Breast epithelium (tissue), 4 donors: ENCODE measurements at regions not wholly inside any gene's neighbourhood (a gene's known extent, or its start where the extent isn't known, plus 50 kb on each side); places are given as distances from the start of the nearest gene placed in this dataset.
"Not testable (repeated sequence)": the region's sequence is repeated elsewhere in the genome, so short reads cannot be mapped to it uniquely, and the experiment has no call there.

Source experiments
- DNase-seq, 2 donors: peaks; one replicate each; pipeline ENCODE4 v3.0.0-alpha.2; 2019; ENCODE audit warnings: low spot score in 2 of 2
- H3K27ac ChIP-seq, 2 donors: fragments of 200-600 bp; sonication (generic) in 1 of 2; one replicate each; pipeline ENCODE4 v1.5.1; 2016 to 2019; ENCODE audit warnings: mild to moderate bottlenecking in 1 of 2
- H3K27me3 ChIP-seq, 2 donors: fragments of 200-600 bp; sonication (generic) in 1 of 2; one replicate each; pipeline versions ENCODE4 v1.5.1 to v1.6.0; 2017 to 2019; ENCODE audit warnings: control low read depth in 1 of 2, mild to moderate bottlenecking in 1 of 2
- H3K36me3 ChIP-seq: fragments of 200-600 bp; one replicate; pipeline ENCODE4 v1.5.1; 2019
- H3K4me1 ChIP-seq, 2 donors: fragments of 200-600 bp; sonication (generic); one replicate each; pipeline ENCODE4 v1.5.1; 2016 to 2019; ENCODE audit warnings: control low read depth in 1 of 2
- H3K4me3 ChIP-seq, 3 donors: fragments of 200-600 bp; sonication (generic); 1 replicate in 2 of 3; 2 replicates in 1 of 3; pipeline ENCODE4 v1.5.1; 2016 to 2019; ENCODE audit warnings: mild to moderate bottlenecking in 3 of 3, moderate library complexity in 2 of 3
- H3K9me3 ChIP-seq, 2 donors: fragments of 200-600 bp; sonication (generic) in 1 of 2; one replicate each; pipeline ENCODE4 v1.5.1; 2016 to 2019; ENCODE audit warnings: control low read depth in 1 of 2
- CTCF ChIP-seq, 3 donors: fragments of 450-650 bp; IDR thresholded peaks; one replicate each; pipeline ENCODE4 v1.5.1; 2016 to 2017; ENCODE audit warnings: antibody characterized with exemption in 3 of 3, mild to moderate bottlenecking in 3 of 3, moderate library complexity in 3 of 3
- POLR2A ChIP-seq: fragments of 450-650 bp; IDR thresholded peaks from one replicate; pipeline ENCODE4 v1.6.1; 2016; ENCODE audit warnings: antibody characterized with exemption, mild to moderate bottlenecking, moderate library complexity
- POLR2AphosphoS5 ChIP-seq, 3 donors: sonication (generic); formaldehyde crosslinking; IDR thresholded peaks; one replicate each; pipeline ENCODE4 v1.6.1; 2017; ENCODE audit warnings: antibody characterized with exemption in 3 of 3
- intact Hi-C: fragments of 100-400 bp; cut with DNase I; formaldehyde crosslinking; loops from one replicate; pipeline ENCODE4 v1.15.1; 2023; ENCODE audit warnings: low total_unique reads

DNA sequence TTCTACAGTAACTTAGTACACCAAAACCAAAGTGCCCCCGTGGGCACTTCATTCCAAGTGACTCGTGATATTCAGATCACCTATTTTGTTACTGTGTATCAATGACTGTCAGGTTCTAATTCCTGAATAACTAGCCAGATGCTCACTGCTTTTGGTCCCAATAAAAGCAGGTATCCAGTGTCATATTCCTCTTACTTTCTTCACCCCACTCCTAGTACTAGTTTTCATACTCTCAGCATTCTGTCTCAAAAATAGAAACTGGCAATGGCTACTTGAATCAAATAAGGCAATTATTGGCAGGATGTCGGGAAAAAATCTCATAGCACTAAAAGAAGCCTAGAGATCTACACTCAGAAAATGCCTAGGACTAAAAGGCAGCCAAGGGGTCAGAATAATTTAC is 84.6 kb downstream of the ZNF467 start:
- intact Hi-C loops = no loop called here
- no peaks in the 10 kb centered on the region for H3K27me3 ChIP-seq
- H3K36me3 ChIP-seq = no peaks in the 10 kb centered on the region
- no peak overlapping the region for H3K4me3 ChIP-seq
- no peak overlapping the region for H3K27ac ChIP-seq
- no peak for DNase-seq
- H3K9me3 ChIP-seq = no peaks in the 10 kb centered on the region
- no peak for TF ChIP-seq CTCF (IDR thresholded peaks at IDR 0.05)
- TF ChIP-seq POLR2AphosphoS5 (IDR thresholded peaks at IDR 0.05) = no peak
- TF ChIP-seq POLR2A = no peak
- H3K4me1 ChIP-seq = no peaks in the 10 kb centered on the region

GRCh38 chr7:149687820-149688219 is 85.6 kb downstream of the ZNF467 start:
- H3K27me3 ChIP-seq, H3K4me1 ChIP-seq, H3K9me3 ChIP-seq, DNase-seq, H3K36me3 ChIP-seq, H3K4me3 ChIP-seq, intact Hi-C loops, H3K27ac ChIP-seq: not testable (repeated sequence)

GRCh38 chr7:149686449-149686848 is 86.9 kb downstream of the ZNF467 start:
- no peaks in the 10 kb centered on the region for H3K36me3 ChIP-seq
- H3K27me3 ChIP-seq = no peaks in the 10 kb centered on the region
- TF ChIP-seq POLR2AphosphoS5 (IDR thresholded peaks at IDR 0.05) = no peak
- no peak for TF ChIP-seq POLR2A
- TF ChIP-seq CTCF (IDR thresholded peaks at IDR 0.05) = no peak
- H3K27ac ChIP-seq = no peak overlapping the region
- no peak for DNase-seq
- H3K9me3 ChIP-seq = no peaks in the 10 kb centered on the region
- H3K4me3 ChIP-seq = no peak overlapping the region
- H3K4me1 ChIP-seq = no peaks in the 10 kb centered on the region
- intact Hi-C loops = no loop called here

- peaks cover 0 to 2% of the 10 kb centered on the region in 2 donors for H3K9me3 ChIP-seq
- H3K27ac ChIP-seq = no peak overlapping the region
- no peaks in the 10 kb centered on the region for H3K36me3 ChIP-seq
- intact Hi-C loops = no loop called here
- TF ChIP-seq CTCF (IDR thresholded peaks at IDR 0.05) (no peak), POLR2A (no peak), POLR2AphosphoS5 (IDR thresholded peaks at IDR 0.05) (no peak)
- no peaks in the 10 kb centered on the region for H3K4me1 ChIP-seq
- H3K4me3 ChIP-seq = no peak overlapping the region
- DNase-seq = no peak
- no peaks in the 10 kb centered on the region for H3K27me3 ChIP-seq
These were observed 87.4 kb downstream of the ZNF467 start for GRCh38 chr7:149686011-149686410.

- Histone ChIP-seq H3K27me3 (no peaks in the 10 kb centered on the region), H3K4me1 (peaks cover 0 to 2% of the 10 kb centered on the region in 2 donors), H3K27ac (no peak overlapping the region), H3K36me3 (no peaks in the 10 kb centered on the region), H3K9me3 (peaks cover 0 to 8% of the 10 kb centered on the region in 2 donors), H3K4me3 (no peak overlapping the region)
- TF ChIP-seq CTCF (IDR thresholded peaks at IDR 0.05) = no peak
- no peak for TF ChIP-seq POLR2AphosphoS5 (IDR thresholded peaks at IDR 0.05)
- no peak for TF ChIP-seq POLR2A
- DNase-seq = no peak
- intact Hi-C loops = no loop called here
These were observed 87.9 kb downstream of the ZNF467 start for GRCh38 chr7:149685455-149685854.

GRCh38 chr7:149683898-149684297 is 89.5 kb downstream of the ZNF467 start:
- no peak for TF ChIP-seq POLR2AphosphoS5 (IDR thresholded peaks at IDR 0.05)
- TF ChIP-seq POLR2A = no peak
- TF ChIP-seq CTCF (IDR thresholded peaks at IDR 0.05) = no peak
- no peak overlapping the region for H3K27ac ChIP-seq
- H3K27me3 ChIP-seq = no peaks in the 10 kb centered on the region
- H3K4me1 ChIP-seq = peaks cover 0 to 3% of the 10 kb centered on the region in 2 donors
- H3K4me3 ChIP-seq = no peak overlapping the region
- no peak for DNase-seq
- peaks cover 0 to 9% of the 10 kb centered on the region in 2 donors for H3K9me3 ChIP-seq
- intact Hi-C loops = no loop called here
- no peaks in the 10 kb centered on the region for H3K36me3 ChIP-seq
